CD4-positive, alpha-beta T cell treated with Interleukin-1 beta for 1 hour (primary cell): ENCODE measurements at regions not wholly inside any gene's neighbourhood (a gene's known extent, or its start where the extent isn't known, plus 50 kb on each side); places are given as distances from the start of the nearest gene placed in this dataset.
A peak's percentile ranks its signal among the peaks of the same experiment; 100 is the strongest.

Source experiments
- DNase-seq, 2 donors: peaks; one replicate each; pipeline ENCODE4 v3.0.0-alpha.2; 2020 to 2022

DNA sequence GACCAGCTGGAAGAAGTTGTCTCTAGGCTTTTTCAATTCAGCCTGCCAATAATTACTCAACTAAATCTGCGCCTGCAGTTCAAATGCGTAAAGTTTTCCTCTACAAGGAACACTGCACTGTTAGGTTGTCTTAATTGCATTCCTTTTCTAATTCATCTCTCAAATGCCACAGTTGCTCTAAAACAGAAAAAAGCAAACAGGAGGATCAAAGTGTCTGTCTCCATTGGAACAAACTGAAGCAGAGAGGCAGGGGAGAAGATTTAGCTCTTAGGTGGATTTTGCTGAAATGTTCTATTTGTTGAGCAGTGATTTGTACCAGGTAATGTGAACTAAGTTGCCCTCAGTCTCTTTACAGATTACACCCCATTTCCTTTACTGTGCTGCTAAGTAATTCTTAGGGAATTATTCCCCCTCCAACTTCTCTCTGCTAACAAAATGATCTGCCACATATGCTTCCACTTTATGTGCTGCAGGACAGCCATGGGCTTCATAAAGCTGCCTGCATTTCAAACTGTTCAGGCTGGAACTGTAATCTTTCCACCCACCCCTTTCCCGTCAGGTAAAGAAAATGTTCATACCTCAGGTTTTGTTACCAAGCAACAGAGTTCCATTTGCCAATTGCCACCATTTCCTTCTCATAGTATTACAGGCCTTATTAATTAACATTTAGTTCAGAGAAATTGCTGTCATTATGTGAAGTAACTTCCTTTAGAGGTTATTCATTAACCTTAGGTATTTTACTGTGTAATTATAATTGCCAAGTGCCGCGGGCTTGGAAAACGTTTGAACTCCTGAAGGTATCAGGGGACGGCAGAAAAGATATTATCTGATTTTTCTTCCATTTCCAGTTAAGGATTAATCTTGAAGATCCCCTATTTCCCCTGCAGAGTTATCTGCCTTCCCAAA is 149.3 kb downstream of the SPRY1 start:
- no peak for DNase-seq

GRCh38 chr4:123546573-123547060 is 150.0 kb downstream of the SPRY1 start:
- DNase-seq = no peak

- DNase-seq = no peak
Measured at GRCh38 chr4:123547216-123548165, 150.9 kb downstream of the SPRY1 start.

- DNase-seq = no peak
Measured at GRCh38 chr4:123553279-123553678, 156.7 kb downstream of the SPRY1 start.

DNA sequence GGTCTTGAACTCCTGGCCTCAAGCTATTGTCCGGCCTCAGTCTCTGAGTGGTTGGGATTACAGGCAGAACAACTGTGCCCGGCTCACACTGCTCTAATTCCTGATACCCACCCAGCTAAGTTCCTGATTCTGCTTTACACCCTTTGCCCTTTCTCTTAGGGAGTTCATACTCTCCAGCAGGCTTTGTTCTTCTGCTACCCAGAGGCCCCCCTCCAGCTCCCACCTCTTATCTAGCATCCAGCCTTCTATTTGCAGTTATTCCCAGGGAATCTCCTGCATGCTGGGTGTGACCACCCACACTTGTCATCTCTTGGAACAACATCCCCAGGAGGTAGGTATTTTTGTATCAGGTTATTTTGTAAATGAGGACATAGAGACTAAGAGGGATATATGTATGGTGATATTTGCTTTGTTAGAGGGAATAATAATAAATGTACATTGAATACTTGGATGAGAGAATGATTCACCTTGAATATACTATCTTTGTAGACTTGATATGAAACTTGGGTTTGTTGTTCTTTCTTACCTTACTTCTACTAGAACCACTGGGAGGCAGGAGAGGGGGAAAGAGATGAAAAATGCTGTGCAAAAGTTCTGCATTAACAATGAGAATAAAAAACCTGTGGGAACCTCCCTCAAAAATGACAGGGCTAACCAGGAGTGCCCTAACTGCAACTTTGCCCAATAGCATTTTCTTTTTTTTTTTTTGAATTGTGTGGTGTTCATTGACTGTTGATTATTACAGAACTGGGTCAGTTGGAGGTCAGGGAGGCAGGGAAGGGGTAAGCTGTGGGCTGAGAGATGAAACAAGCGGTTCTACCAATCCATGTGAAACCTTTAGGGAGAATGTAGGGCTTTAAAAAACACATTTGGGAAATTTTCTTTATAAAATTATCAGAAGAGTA is 157.4 kb downstream of the SPRY1 start:
- no peak for DNase-seq

DNA sequence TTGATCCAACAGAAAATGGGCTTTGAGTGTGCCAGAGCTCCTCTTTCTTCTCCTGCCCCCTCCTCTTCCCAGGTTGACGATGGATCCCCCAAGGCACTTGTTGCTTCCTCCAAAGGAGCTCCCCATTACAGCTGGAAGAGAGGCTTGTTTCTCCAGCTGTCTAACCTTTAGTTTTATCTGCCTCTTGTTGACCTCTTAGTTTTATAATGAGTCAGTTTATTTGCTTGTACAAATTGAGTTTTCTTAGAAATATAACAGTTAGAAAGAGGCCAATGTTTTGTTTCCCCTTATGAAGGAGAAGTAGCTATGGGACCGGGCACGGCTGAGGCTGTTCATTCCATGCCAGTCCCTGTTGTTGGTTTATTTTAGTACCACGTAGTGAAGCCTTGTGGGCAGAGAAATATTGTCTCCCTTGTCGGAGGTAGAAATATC is 158.2 kb downstream of the SPRY1 start:
- DNase-seq = no peak

- DNase-seq = no peak
Measured at GRCh38 chr4:123555233-123555806, 158.7 kb downstream of the SPRY1 start.

GRCh38 chr4:123555807-123556273 is 159.2 kb downstream of the SPRY1 start:
- DNase-seq = no peak

GRCh38 chr4:123556526-123556925 is 159.9 kb downstream of the SPRY1 start:
- no peak for DNase-seq

DNA sequence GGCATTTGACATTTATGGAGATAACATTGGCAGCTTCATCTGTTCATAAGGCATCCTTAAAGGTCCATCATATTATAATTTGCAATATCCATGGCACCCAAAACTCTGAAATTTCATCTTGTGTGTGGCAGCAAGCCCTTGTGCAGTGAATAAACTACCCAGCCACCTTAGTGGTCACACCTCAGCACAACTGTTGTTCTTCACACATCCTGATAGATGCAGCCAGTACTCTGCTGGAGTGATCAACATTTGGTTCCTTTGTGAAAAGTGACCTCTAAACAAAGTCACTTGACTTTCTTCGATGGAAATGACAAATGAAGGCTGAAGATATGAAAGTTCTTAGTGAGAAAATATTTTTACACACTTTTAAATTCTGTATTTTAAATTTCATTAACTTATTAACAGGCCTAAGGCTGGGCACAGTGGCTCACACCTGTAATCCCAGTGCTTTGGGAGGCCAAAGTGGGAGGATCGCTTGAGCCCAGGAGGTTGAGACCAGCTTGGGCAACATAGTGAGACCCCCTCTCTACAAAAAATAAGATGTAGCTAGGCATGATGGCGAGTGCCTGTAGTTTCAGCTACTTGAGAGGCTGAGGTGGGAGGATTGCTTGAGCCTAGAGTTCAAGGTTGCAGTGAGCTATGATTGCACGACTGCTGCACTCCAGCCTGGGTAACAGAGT is 161.4 kb downstream of the SPRY1 start:
- DNase-seq = no peak

- DNase-seq = no peak
Measured at GRCh38 chr4:123558865-123559264, 162.3 kb downstream of the SPRY1 start.

DNA sequence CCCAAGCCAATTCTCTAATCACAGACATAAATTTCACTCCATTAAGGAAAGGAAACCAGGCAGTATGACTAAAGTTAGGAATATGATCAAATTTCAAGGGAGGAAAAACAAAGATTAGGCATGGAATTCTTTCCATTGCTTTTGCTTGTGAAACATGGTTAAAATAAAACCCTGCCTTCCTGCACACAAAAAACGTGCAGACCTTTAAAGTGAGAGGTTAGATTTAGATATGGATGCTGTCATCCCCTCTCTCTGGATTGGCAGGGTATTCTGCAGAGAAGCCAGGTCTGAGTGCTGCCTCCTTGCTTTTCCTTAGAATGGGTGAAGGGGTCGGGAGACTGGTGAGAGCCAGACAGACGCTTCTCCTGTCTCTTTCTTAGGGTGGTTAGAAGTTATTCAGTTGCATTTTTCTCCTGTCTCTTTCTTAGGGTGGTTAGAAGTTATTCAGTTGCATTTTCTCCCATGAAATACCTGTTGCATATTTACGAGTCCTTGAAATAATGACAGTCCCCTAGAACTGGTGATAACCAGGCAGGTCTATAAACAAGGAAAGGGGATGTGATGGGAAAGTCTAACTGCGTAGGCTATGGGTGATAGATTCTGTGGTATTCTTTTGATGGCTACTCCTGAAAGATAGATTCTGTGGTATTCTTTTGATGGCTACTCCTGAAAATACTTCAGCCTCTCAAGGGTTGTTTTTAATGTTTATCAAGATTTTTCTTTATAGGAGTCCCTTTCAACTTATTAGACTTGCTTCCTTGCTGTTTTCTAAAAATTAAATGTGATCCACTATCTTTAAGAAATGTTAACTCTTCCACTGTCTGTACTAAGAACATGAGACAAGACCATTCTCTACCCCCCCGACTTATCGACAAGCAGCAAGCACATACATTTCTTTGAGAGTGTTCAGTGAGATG is 163.6 kb downstream of the SPRY1 start:
- no peak for DNase-seq

GRCh38 chr4:123561525-123561924 is 164.9 kb downstream of the SPRY1 start:
- DNase-seq = no peak

GRCh38 chr4:123562994-123563750 is 166.6 kb downstream of the SPRY1 start:
- no peak for DNase-seq

GRCh38 chr4:123564758-123565346 is 168.3 kb downstream of the SPRY1 start:
- peak; percentile 62 to 64 for DNase-seq

DNA sequence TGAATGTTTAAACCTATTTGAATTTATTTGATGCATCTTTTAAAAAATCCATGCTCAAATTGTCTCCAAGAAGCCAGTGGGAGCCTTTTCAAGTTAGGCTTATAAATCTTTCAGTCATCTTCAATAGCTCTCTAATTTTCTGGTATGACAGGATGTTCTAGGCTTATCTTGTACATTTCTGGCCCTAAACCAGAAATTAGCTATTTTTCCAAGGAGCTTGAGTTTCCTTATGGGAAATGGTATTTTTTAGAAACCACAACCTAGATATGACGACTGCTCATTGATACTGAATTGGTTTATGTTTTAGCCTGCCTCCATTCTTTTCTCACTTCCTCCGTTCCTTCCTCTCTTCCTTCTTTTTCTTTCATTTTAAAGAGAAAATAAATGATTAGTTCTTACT is 172.3 kb downstream of the SPRY1 start:
- no peak for DNase-seq

DNA sequence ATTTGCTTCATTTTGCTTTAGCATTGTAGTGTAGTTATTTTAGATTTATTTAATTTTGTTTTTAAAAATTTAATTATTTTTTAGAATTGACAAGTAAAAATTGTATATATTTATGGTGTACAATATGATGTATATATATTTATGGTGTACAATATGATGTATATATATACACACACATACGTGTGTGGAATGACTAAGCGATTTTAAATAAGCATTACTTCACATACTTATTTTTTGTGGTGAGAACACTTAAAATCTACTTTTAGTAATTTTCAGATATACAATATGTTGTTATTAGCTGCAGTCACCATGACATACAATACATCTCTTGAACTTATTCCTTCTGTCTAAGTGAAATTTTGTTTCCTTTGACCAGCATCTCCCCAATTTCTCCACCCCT is 172.9 kb downstream of the SPRY1 start:
- DNase-seq = no peak

- DNase-seq = no peak
Measured at GRCh38 chr4:123573866-123574508, 177.4 kb downstream of the SPRY1 start.
